HG03139 (cell line): ENCODE measurements at regions not wholly inside any gene's neighbourhood (a gene's known extent, or its start where the extent isn't known, plus 50 kb on each side); places are given as distances from the start of the nearest gene placed in this dataset.
A peak's percentile ranks its signal among the peaks of the same experiment; 100 is the strongest.

Experiments used
- ATAC-seq: cut with Tn5 transposase; IDR thresholded peaks from one replicate; pipeline ENCODE4 v1.9.1; 2021; ENCODE audit not compliant: unreplicated experiment

- ATAC-seq, result no peak
These were observed 225.9 kb downstream of the TTLL7 start for GRCh38 chr1:83773059-83773458.

GRCh38 chr1:83770319-83770661 is 228.6 kb downstream of the TTLL7 start:
- no peak for ATAC-seq

GRCh38 chr1:83769594-83770318 is 229.2 kb downstream of the TTLL7 start:
- ATAC-seq, result no peak

GRCh38 chr1:83769072-83769471 is 229.9 kb downstream of the TTLL7 start:
- no peak for ATAC-seq

GRCh38 chr1:83766241-83766691 is 232.7 kb downstream of the TTLL7 start:
- ATAC-seq, result no peak

GRCh38 chr1:83765125-83765524 is 233.8 kb downstream of the TTLL7 start:
- ATAC-seq, result no peak

- no peak for ATAC-seq
These were observed 234.7 kb downstream of the TTLL7 start for GRCh38 chr1:83764209-83764608.

- no peak for ATAC-seq
These were observed 235.4 kb downstream of the TTLL7 start for GRCh38 chr1:83763361-83764095.

GRCh38 chr1:83762416-83762815 is 236.5 kb downstream of the TTLL7 start:
- ATAC-seq, result no peak

GRCh38 chr1:83762039-83762365 is 236.9 kb downstream of the TTLL7 start:
- no peak for ATAC-seq

GRCh38 chr1:83761167-83762038 is 237.5 kb downstream of the TTLL7 start:
- peak; percentile 97 for ATAC-seq

- ATAC-seq, result no peak
These were observed 238.5 kb downstream of the TTLL7 start for GRCh38 chr1:83760226-83761021.

- no peak for ATAC-seq
These were observed 241.8 kb downstream of the TTLL7 start for GRCh38 chr1:83756984-83757717.

- ATAC-seq, result no peak
These were observed 247.3 kb downstream of the TTLL7 start for GRCh38 chr1:83751602-83752001.

- ATAC-seq, result no peak
These were observed 248.7 kb downstream of the TTLL7 start for GRCh38 chr1:83750201-83750600.

GRCh38 chr1:83747853-83748482 is 251.0 kb downstream of the TTLL7 start:
- no peak for ATAC-seq

- peak; percentile 65 for ATAC-seq
These were observed 252.7 kb downstream of the TTLL7 start for GRCh38 chr1:83746234-83746633.

GRCh38 chr1:83742446-83742845 is 256.5 kb downstream of the TTLL7 start:
- ATAC-seq, result no peak

- ATAC-seq, result no peak
These were observed 257.2 kb downstream of the TTLL7 start for GRCh38 chr1:83741770-83742169.

GRCh38 chr1:83741348-83741747 is 257.6 kb downstream of the TTLL7 start:
- no peak for ATAC-seq
